ENCODE measurements at regions not wholly inside any gene's neighbourhood (a gene's known extent, or its start where the extent isn't known, plus 50 kb on each side); places are given as distances from the start of the nearest gene placed in this dataset.

DNA sequence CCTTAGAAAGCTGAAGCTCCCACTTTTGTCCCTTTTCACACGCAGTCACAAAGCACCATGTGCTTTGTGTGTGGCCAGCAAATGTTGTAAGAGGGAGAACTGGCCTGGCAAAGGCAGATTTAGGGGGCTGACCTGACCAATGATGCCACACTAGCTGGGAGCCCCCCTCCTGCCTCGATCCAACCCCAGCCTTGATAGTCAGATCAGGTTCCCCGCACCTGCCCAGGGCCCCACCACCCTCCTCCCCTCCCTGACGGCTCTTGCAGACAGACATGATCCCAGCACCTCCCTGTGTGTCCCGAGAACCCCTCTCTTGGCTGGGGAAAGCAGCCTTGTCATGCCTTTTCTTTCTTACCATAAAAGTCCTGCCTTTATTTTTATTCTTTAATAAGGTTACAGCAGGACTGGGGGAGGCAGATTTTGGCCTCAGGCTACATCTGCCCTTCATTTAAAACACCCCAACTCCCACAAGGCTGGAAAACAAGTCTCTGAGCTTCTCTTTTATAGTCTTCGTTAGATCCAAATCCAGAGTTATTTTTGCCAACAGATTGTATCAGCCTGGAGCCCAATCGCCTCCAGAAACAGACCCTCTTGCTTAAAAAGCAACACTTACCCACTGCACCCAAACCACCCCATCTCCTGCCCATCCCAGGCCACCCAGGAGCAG is 201.8 kb upstream of the CDH5 start:
- no peaks in the 10 kb centered on the region for H3K4me1 ChIP-seq (ENCODE audit: control insufficient read depth, low read length)
- H4K20me1 ChIP-seq (ENCODE audit: control insufficient read depth, insufficient read depth, low read depth, low read length): no peaks in the 10 kb centered on the region
- H3K9me3 ChIP-seq (ENCODE audit: control insufficient read depth, insufficient read depth, low read length): no peaks in the 10 kb centered on the region
- no peak overlapping the region for H3K4me2 ChIP-seq (ENCODE audit: low read length)
- TF ChIP-seq, protein P1, sequence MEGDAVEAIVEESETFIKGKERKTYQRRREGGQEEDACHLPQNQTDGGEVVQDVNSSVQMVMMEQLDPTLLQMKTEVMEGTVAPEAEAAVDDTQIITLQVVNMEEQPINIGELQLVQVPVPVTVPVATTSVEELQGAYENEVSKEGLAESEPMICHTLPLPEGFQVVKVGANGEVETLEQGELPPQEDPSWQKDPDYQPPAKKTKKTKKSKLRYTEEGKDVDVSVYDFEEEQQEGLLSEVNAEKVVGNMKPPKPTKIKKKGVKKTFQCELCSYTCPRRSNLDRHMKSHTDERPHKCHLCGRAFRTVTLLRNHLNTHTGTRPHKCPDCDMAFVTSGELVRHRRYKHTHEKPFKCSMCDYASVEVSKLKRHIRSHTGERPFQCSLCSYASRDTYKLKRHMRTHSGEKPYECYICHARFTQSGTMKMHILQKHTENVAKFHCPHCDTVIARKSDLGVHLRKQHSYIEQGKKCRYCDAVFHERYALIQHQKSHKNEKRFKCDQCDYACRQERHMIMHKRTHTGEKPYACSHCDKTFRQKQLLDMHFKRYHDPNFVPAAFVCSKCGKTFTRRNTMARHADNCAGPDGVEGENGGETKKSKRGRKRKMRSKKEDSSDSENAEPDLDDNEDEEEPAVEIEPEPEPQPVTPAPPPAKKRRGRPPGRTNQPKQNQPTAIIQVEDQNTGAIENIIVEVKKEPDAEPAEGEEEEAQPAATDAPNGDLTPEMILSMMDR (IDR thresholded peaks at IDR 0.05; ENCODE audit: low read depth, low read length, poor library complexity, severe bottlenecking): no peak
- TF ChIP-seq EZH2phosphoT487 (IDR thresholded peaks at IDR 0.05; ENCODE audit: borderline replicate concordance, low read length): no peak
- H3K27me3 ChIP-seq (ENCODE audit: control insufficient read depth, low read length): no peaks in the 10 kb centered on the region
- no peaks in the 10 kb centered on the region for H3F3A ChIP-seq (ENCODE audit: control insufficient read depth, insufficient read depth)
- no peaks in the 10 kb centered on the region for H3K79me2 ChIP-seq (ENCODE audit: control insufficient read depth, low read length)
- no peak overlapping the region for H3K4me3 ChIP-seq (ENCODE audit: low read length)
- no peaks in the 10 kb centered on the region for H3K36me3 ChIP-seq (ENCODE audit: control insufficient read depth, low read length)
- no peaks in the 10 kb centered on the region for H3K9me2 ChIP-seq (replicated peaks; ENCODE audit: control insufficient read depth, low read length)
- H3K27ac ChIP-seq (ENCODE audit: low read depth, low read length): no peak overlapping the region

GRCh38 chr16:66162821-66163220 is 203.7 kb upstream of the CDH5 start:
- Histone ChIP-seq H3K4me2 (ENCODE audit: low read length) (no peak overlapping the region), H3K27me3 (ENCODE audit: control insufficient read depth, low read length) (no peaks in the 10 kb centered on the region), H3K9me3 (ENCODE audit: control insufficient read depth, insufficient read depth, low read length) (no peaks in the 10 kb centered on the region), H3K4me3 (ENCODE audit: low read length) (no peak overlapping the region), H3K9me2 (replicated peaks; ENCODE audit: control insufficient read depth, low read length) (no peaks in the 10 kb centered on the region), H3F3A (ENCODE audit: control insufficient read depth, insufficient read depth) (no peaks in the 10 kb centered on the region), H3K36me3 (ENCODE audit: control insufficient read depth, low read length) (no peaks in the 10 kb centered on the region), H3K79me2 (ENCODE audit: control insufficient read depth, low read length) (no peaks in the 10 kb centered on the region), H3K27ac (ENCODE audit: low read depth, low read length) (no peak overlapping the region), H3K4me1 (ENCODE audit: control insufficient read depth, low read length) (no peaks in the 10 kb centered on the region), H4K20me1 (ENCODE audit: control insufficient read depth, insufficient read depth, low read depth, low read length) (no peaks in the 10 kb centered on the region)
- no peak for TF ChIP-seq EZH2phosphoT487 (IDR thresholded peaks at IDR 0.05; ENCODE audit: borderline replicate concordance, low read length)
- TF ChIP-seq, protein P1 (IDR thresholded peaks at IDR 0.05; ENCODE audit: low read depth, low read length, poor library complexity, severe bottlenecking): no peak

GRCh38 chr16:66161942-66162341 is 204.5 kb upstream of the CDH5 start:
- H4K20me1 ChIP-seq (ENCODE audit: control insufficient read depth, insufficient read depth, low read depth, low read length): no peaks in the 10 kb centered on the region
- no peak for TF ChIP-seq EZH2phosphoT487 (IDR thresholded peaks at IDR 0.05; ENCODE audit: borderline replicate concordance, low read length)
- H3K4me3 ChIP-seq (ENCODE audit: low read length): no peak overlapping the region
- H3K9me2 ChIP-seq (replicated peaks; ENCODE audit: control insufficient read depth, low read length): no peaks in the 10 kb centered on the region
- H3K4me2 ChIP-seq (ENCODE audit: low read length): no peak overlapping the region
- no peaks in the 10 kb centered on the region for H3K36me3 ChIP-seq (ENCODE audit: control insufficient read depth, low read length)
- no peaks in the 10 kb centered on the region for H3K9me3 ChIP-seq (ENCODE audit: control insufficient read depth, insufficient read depth, low read length)
- no peak overlapping the region for H3K27ac ChIP-seq (ENCODE audit: low read depth, low read length)
- H3K27me3 ChIP-seq (ENCODE audit: control insufficient read depth, low read length): no peaks in the 10 kb centered on the region
- H3F3A ChIP-seq (ENCODE audit: control insufficient read depth, insufficient read depth): no peaks in the 10 kb centered on the region
- H3K79me2 ChIP-seq (ENCODE audit: control insufficient read depth, low read length): no peaks in the 10 kb centered on the region
- no peaks in the 10 kb centered on the region for H3K4me1 ChIP-seq (ENCODE audit: control insufficient read depth, low read length)

GRCh38 chr16:66161269-66161668 is 205.2 kb upstream of the CDH5 start:
- TF ChIP-seq EZH2phosphoT487 (IDR thresholded peaks at IDR 0.05; ENCODE audit: borderline replicate concordance, low read length): no peak
- TF ChIP-seq, protein P1 (IDR thresholded peaks at IDR 0.05; ENCODE audit: low read depth, low read length, poor library complexity, severe bottlenecking): no peak
- Histone ChIP-seq H3K4me3 (ENCODE audit: low read length) (no peak overlapping the region), H3K9me3 (ENCODE audit: control insufficient read depth, insufficient read depth, low read length) (no peaks in the 10 kb centered on the region), H3K79me2 (ENCODE audit: control insufficient read depth, low read length) (no peaks in the 10 kb centered on the region), H3F3A (ENCODE audit: control insufficient read depth, insufficient read depth) (no peaks in the 10 kb centered on the region), H3K27ac (ENCODE audit: low read depth, low read length) (no peak overlapping the region), H3K9me2 (replicated peaks; ENCODE audit: control insufficient read depth, low read length) (no peaks in the 10 kb centered on the region), H3K36me3 (ENCODE audit: control insufficient read depth, low read length) (no peaks in the 10 kb centered on the region), H3K4me2 (ENCODE audit: low read length) (no peak overlapping the region), H3K27me3 (ENCODE audit: control insufficient read depth, low read length) (no peaks in the 10 kb centered on the region), H4K20me1 (ENCODE audit: control insufficient read depth, insufficient read depth, low read depth, low read length) (no peaks in the 10 kb centered on the region), H3K4me1 (ENCODE audit: control insufficient read depth, low read length) (no peaks in the 10 kb centered on the region)

All from DOHH2 (cell line).